HUES48 (cell line): ENCODE measurements at regions not wholly inside any gene's neighbourhood (a gene's known extent, or its start where the extent isn't known, plus 50 kb on each side); places are given as distances from the start of the nearest gene placed in this dataset.
"Not testable (repeated sequence)": the region's sequence is repeated elsewhere in the genome, so short reads cannot be mapped to it uniquely, and the experiment has no call there.

Experiments
- H3K27ac ChIP-seq: one replicate; pipeline ENCODE4 v1.7.0; 2013; ENCODE audit warnings: low read depth, low read length, inconsistent platforms
- H3K27me3 ChIP-seq: 2 replicates; pipeline ENCODE4 v1.6.1; 2013; ENCODE audit warnings: mild to moderate bottlenecking, low read length; ENCODE audit not compliant: control insufficient read depth, insufficient read depth
- H3K36me3 ChIP-seq: 2 replicates; pipeline ENCODE4 v1.6.1; 2013; ENCODE audit warnings: low read length; ENCODE audit not compliant: control insufficient read depth, insufficient read depth
- H3K4me1 ChIP-seq: 2 replicates; pipeline ENCODE4 v1.6.1; 2013; ENCODE audit warnings: mild to moderate bottlenecking, low read length; ENCODE audit not compliant: control insufficient read depth, insufficient read depth
- H3K4me3 ChIP-seq: 2 replicates; pipeline ENCODE4 v1.5.1; 2013; ENCODE audit warnings: mild to moderate bottlenecking, low read depth, low read length
- H3K9ac ChIP-seq: 2 replicates; pipeline ENCODE4 v1.6.1; 2013; ENCODE audit warnings: mild to moderate bottlenecking, low read depth, low read length, moderate library complexity
- H3K9me3 ChIP-seq: 2 replicates; pipeline ENCODE4 v1.6.1; 2013; ENCODE audit warnings: low read length; ENCODE audit not compliant: control insufficient read depth, insufficient read depth

GRCh38 chr16:85449191-85449884 is 163.8 kb upstream of the GSE1 start:
- Histone ChIP-seq H3K9ac (no peak overlapping the region), H3K9me3 (no peaks in the 10 kb centered on the region), H3K27ac (no peak overlapping the region), H3K27me3 (no peaks in the 10 kb centered on the region; the same call in 1 of the 2 replicates), H3K4me3 (no peak overlapping the region), H3K36me3 (no peaks in the 10 kb centered on the region), H3K4me1 (peaks cover 24% of the 10 kb centered on the region; the same call in 1 of the 2 replicates)

- Histone ChIP-seq H3K9ac (no peak overlapping the region), H3K27me3 (no peaks in the 10 kb centered on the region; the same call in 1 of the 2 replicates), H3K4me1 (peaks cover 25% of the 10 kb centered on the region), H3K4me3 (no peak overlapping the region), H3K9me3 (no peaks in the 10 kb centered on the region), H3K36me3 (no peaks in the 10 kb centered on the region), H3K27ac (no peak overlapping the region)
Observed at GRCh38 chr16:85449885-85450245, 163.3 kb upstream of the GSE1 start.

- not testable (repeated sequence) for H3K36me3 ChIP-seq, H3K27me3 ChIP-seq, H3K9me3 ChIP-seq, H3K4me3 ChIP-seq, H3K27ac ChIP-seq, H3K9ac ChIP-seq
- H3K4me1 ChIP-seq = peaks cover 19% of the 10 kb centered on the region
Observed at GRCh38 chr16:85451142-85451541, 162.0 kb upstream of the GSE1 start.

GRCh38 chr16:85451641-85452363 is 161.3 kb upstream of the GSE1 start:
- H3K9ac ChIP-seq = no peak overlapping the region
- no peaks in the 10 kb centered on the region for H3K9me3 ChIP-seq
- H3K4me1 ChIP-seq = peaks cover 19% of the 10 kb centered on the region
- H3K27me3 ChIP-seq = peaks cover 3% of the 10 kb centered on the region
- no peaks in the 10 kb centered on the region for H3K36me3 ChIP-seq
- H3K27ac ChIP-seq = no peak overlapping the region
- no peak overlapping the region for H3K4me3 ChIP-seq

GRCh38 chr16:85452364-85453193 is 160.5 kb upstream of the GSE1 start:
- Histone ChIP-seq H3K4me3 (no peak overlapping the region), H3K27me3 (peaks cover 3% of the 10 kb centered on the region), H3K36me3 (no peaks in the 10 kb centered on the region), H3K4me1 (peaks cover 19% of the 10 kb centered on the region), H3K9ac (no peak overlapping the region), H3K9me3 (no peaks in the 10 kb centered on the region), H3K27ac (no peak overlapping the region)

GRCh38 chr16:85453194-85453678 is 159.9 kb upstream of the GSE1 start:
- H3K36me3 ChIP-seq = no peaks in the 10 kb centered on the region
- H3K9me3 ChIP-seq = no peaks in the 10 kb centered on the region
- peaks cover 6% of the 10 kb centered on the region; the same call in 1 of the 2 replicates for H3K27me3 ChIP-seq
- H3K27ac ChIP-seq = no peak overlapping the region
- H3K4me3 ChIP-seq = no peak overlapping the region
- peaks cover 19% of the 10 kb centered on the region for H3K4me1 ChIP-seq
- H3K9ac ChIP-seq = no peak overlapping the region

GRCh38 chr16:85453703-85454102 is 159.4 kb upstream of the GSE1 start:
- Histone ChIP-seq H3K27me3 (peaks cover 10% of the 10 kb centered on the region; the same call in 1 of the 2 replicates), H3K36me3 (no peaks in the 10 kb centered on the region), H3K4me3 (no peak overlapping the region), H3K9me3 (no peaks in the 10 kb centered on the region), H3K4me1 (peaks cover 19% of the 10 kb centered on the region), H3K27ac (no peak overlapping the region), H3K9ac (no peak overlapping the region)

GRCh38 chr16:85454171-85454872 is 158.8 kb upstream of the GSE1 start:
- Histone ChIP-seq H3K4me3 (no peak overlapping the region), H3K27ac (no peak overlapping the region), H3K9ac (no peak overlapping the region), H3K27me3 (peaks cover 15% of the 10 kb centered on the region), H3K9me3 (no peaks in the 10 kb centered on the region), H3K4me1 (peaks cover 13% of the 10 kb centered on the region), H3K36me3 (no peaks in the 10 kb centered on the region)

- Histone ChIP-seq H3K9me3 (no peaks in the 10 kb centered on the region), H3K4me1 (peaks cover 23% of the 10 kb centered on the region), H3K4me3 (no peak overlapping the region), H3K36me3 (no peaks in the 10 kb centered on the region), H3K27me3 (peaks cover 27% of the 10 kb centered on the region), H3K9ac (no peak overlapping the region), H3K27ac (no peak overlapping the region)
Observed at GRCh38 chr16:85455534-85455933, 157.6 kb upstream of the GSE1 start.

GRCh38 chr16:85457366-85457765 is 155.8 kb upstream of the GSE1 start:
- no peak overlapping the region for H3K27ac ChIP-seq
- H3K9ac ChIP-seq = no peak overlapping the region
- H3K9me3 ChIP-seq = no peaks in the 10 kb centered on the region
- H3K4me1 ChIP-seq = peaks cover 37% of the 10 kb centered on the region
- H3K4me3 ChIP-seq = no peak overlapping the region
- peaks cover 41% of the 10 kb centered on the region for H3K27me3 ChIP-seq
- H3K36me3 ChIP-seq = no peaks in the 10 kb centered on the region
